ENCODE measurements at regions not wholly inside any gene's neighbourhood (a gene's known extent, or its start where the extent isn't known, plus 50 kb on each side); places are given as distances from the start of the nearest gene placed in this dataset.

GRCh38 chr5:54611290-54611951 lies 93.9 kb downstream of the SNX18 start:
- DNase-seq (ENCODE audit: low read depth) = no peak

- peak; percentile 37 for DNase-seq (ENCODE audit: low read depth)
These were observed 92.8 kb downstream of the SNX18 start for GRCh38 chr5:54610197-54610944.

- DNase-seq (ENCODE audit: low read depth) = no peak
These were observed 91.0 kb downstream of the SNX18 start for GRCh38 chr5:54608423-54609085.

GRCh38 chr5:54607006-54607405 lies 89.4 kb downstream of the SNX18 start:
- no peak for DNase-seq (ENCODE audit: low read depth)

- peak; percentile 42 for DNase-seq (ENCODE audit: low read depth)
These were observed 85.8 kb downstream of the SNX18 start for GRCh38 chr5:54603372-54603771.

GRCh38 chr5:54602475-54602874 lies 84.9 kb downstream of the SNX18 start:
- DNase-seq (ENCODE audit: low read depth) = no peak

- no peak for DNase-seq (ENCODE audit: low read depth)
These were observed 84.1 kb downstream of the SNX18 start for GRCh38 chr5:54601411-54602230.
